ENCODE measurements at regions not wholly inside any gene's neighbourhood (a gene's known extent, or its start where the extent isn't known, plus 50 kb on each side); places are given as distances from the start of the nearest gene placed in this dataset. TPM values are rescaled to one million over a fixed set of nuclear protein-coding genes. Genes with fewer than 3 reads are reported as not detected.
"Not testable (repeated sequence)": the region's sequence is repeated elsewhere in the genome, so short reads cannot be mapped to it uniquely, and the experiment has no call there.

DNA sequence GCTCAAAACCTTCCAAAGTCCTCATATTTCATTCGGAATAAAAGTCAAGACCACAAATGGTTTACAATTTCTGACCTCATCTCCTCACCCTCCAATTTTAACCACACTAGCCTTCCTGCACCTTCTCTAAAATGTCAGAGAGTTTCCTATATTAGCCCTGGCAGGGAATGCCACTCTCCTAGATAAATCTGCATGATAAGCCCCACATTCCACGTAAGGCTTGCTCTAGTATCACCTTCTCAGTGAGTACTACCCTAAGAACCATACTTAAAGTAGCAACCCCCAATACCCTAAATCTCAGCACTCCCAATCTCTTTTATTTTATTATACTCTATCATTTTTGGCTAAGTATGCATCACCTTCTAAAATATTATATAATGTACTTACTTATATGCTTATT lies 100.5 kb upstream of the SLITRK5 start:
- no peak overlapping the region for H3K4me3 ChIP-seq (ENCODE audit: low read depth, low read length)
- DNase-seq (ENCODE audit: low read depth): no peak
- TF ChIP-seq, protein P1, sequence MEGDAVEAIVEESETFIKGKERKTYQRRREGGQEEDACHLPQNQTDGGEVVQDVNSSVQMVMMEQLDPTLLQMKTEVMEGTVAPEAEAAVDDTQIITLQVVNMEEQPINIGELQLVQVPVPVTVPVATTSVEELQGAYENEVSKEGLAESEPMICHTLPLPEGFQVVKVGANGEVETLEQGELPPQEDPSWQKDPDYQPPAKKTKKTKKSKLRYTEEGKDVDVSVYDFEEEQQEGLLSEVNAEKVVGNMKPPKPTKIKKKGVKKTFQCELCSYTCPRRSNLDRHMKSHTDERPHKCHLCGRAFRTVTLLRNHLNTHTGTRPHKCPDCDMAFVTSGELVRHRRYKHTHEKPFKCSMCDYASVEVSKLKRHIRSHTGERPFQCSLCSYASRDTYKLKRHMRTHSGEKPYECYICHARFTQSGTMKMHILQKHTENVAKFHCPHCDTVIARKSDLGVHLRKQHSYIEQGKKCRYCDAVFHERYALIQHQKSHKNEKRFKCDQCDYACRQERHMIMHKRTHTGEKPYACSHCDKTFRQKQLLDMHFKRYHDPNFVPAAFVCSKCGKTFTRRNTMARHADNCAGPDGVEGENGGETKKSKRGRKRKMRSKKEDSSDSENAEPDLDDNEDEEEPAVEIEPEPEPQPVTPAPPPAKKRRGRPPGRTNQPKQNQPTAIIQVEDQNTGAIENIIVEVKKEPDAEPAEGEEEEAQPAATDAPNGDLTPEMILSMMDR (IDR thresholded peaks at IDR 0.05; ENCODE audit: insufficient read depth, low read length): no peak

DNA sequence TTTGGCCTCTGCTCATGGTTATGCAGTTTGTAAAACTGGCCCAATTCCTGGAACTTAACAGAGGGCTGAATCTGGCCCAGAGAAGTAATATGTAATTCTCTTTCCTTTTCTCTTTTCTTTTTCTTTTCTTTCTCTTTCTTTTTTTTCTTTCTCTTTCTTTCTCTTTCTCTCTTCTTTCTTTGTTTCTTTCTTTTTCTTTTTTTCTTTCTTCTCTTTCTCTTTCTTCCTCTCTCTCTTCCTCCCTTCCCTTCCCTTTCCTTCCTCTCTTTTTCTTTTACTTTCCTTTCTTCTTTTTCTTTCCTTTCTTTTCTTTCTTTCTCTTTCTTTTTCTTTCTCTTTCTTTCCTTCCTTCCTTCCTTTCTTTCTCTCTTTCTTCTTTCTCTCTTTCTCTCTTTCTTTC lies 88.8 kb upstream of the SLITRK5 start:
- TF ChIP-seq, protein P1 (IDR thresholded peaks at IDR 0.05; ENCODE audit: insufficient read depth, low read length): no peak
- no peak for DNase-seq (ENCODE audit: low read depth)

DNA sequence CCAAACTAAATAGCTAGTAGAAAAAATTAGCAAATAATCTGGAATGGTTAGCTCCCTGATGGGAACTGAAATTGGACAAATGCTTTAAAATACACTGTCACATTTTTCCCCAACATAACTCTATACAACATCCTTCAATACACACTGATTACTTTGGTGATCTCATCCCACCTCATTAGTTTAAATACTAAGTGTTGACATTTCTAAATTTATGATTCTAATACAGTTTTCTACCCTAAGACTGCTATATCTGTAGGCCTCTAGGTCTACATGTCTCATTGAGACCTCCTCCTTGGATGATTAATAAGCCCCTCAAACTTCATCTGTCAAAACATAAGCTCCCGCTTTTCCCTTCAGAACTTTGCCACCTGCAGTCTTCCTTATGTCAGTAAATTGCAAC lies 80.7 kb upstream of the SLITRK5 start:
- TF ChIP-seq, protein P1 (IDR thresholded peaks at IDR 0.05; ENCODE audit: insufficient read depth, low read length): no peak
- DNase-seq (ENCODE audit: low read depth): no peak
- H3K4me3 ChIP-seq (ENCODE audit: low read depth, low read length): no peak overlapping the region

More for the DNA sequence above, 88.8 kb upstream of the SLITRK5 start:
- H3K4me3 ChIP-seq (ENCODE audit: low read depth, low read length): no peak overlapping the region

DNA sequence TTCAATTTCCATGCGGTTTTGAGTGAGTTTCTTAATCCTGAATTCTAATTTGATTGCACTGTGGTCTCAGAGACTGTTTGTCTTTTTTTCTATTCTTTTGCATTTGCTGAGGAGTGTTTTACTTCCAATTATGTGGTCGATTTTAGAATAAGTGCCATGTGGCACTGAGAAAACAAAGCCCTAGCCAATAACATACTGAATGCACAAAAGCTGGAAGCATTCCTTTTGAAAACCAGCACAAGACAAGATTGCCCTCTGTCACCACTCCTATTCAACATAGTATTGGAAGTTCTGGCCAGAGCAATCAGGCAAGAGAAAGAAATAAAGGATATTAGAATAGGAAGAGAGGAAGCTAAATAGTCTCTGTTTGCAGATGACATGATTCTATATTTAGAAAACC lies 66.7 kb upstream of the SLITRK5 start:
- not testable (repeated sequence) for DNase-seq (ENCODE audit: low read depth); H3K4me3 ChIP-seq (ENCODE audit: low read depth, low read length)

DNA sequence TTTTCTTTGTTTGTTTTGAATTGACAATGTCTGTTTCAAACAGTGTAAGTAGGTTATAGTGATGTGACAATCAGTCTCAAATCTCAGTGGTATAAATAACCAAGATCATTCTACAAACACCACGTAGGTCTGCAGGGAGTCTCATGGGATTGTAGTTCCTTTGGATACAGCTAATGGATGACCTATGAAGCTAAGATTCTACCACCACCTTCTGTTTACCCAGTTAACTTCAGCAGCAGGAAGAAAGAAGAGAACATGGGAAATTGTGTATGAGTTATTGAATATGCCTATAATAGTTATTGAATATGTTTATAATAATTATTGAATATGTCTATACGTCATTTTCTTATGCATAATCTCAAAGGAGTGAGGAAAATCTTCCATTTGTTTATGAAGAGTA lies 63.9 kb upstream of the SLITRK5 start:
- DNase-seq (ENCODE audit: low read depth): no peak
- H3K4me3 ChIP-seq (ENCODE audit: low read depth, low read length): no peak overlapping the region
- TF ChIP-seq, protein P1 (IDR thresholded peaks at IDR 0.05; ENCODE audit: insufficient read depth, low read length): no peak

DNA sequence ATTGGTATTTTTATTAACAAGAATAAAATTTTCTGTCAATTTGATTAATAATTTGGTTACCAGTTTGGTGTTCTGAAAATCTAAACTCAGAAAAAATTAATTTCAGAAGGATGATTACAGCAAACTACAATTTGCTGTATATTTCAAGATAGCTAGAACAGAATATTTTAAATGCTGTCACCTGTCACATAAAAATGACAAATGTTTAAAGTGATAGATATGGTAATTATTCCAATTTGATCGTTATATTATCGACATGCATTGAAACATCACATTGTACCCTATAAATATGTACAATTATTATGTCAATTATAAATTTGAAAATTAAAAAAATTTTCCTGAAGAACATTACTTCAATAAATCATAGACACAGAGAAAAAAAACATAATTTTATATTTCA lies 56.9 kb upstream of the SLITRK5 start:
- TF ChIP-seq, protein P1 (IDR thresholded peaks at IDR 0.05; ENCODE audit: insufficient read depth, low read length): no peak
- no peak for DNase-seq (ENCODE audit: low read depth)
- H3K4me3 ChIP-seq (ENCODE audit: low read depth, low read length): no peak overlapping the region

Small RNA genes in the stretch of these regions (small RNA-seq; reads per million reads assigned to genes)
- not detected for gene UBBP5
